Trophoblast cell (in vitro differentiated cells and primary cell): ENCODE measurements at regions not wholly inside any gene's neighbourhood (a gene's known extent, or its start where the extent isn't known, plus 50 kb on each side); places are given as distances from the start of the nearest gene placed in this dataset.

ENCODE experiments used
- DNase-seq, 2 donors: peaks; one replicate each; pipeline ENCODE4 v3.0.0-alpha.2; 2016
- H2AFZ ChIP-seq: 2 replicates; pipeline ENCODE4 v1.6.1; 2013; ENCODE audit warnings: low read length, moderate library complexity, mild to moderate bottlenecking; ENCODE audit not compliant: insufficient read depth, poor library complexity
- H2AK5ac ChIP-seq: 2 replicates; pipeline ENCODE4 v1.6.1; 2013; ENCODE audit warnings: mild to moderate bottlenecking, low read length
- H2BK120ac ChIP-seq: 2 replicates; pipeline ENCODE4 v1.6.1; 2013; ENCODE audit warnings: low read length, mild to moderate bottlenecking, moderate library complexity; ENCODE audit not compliant: insufficient read depth, poor library complexity
- H2BK12ac ChIP-seq: 2 replicates; pipeline ENCODE4 v1.6.1; 2013; ENCODE audit warnings: mild to moderate bottlenecking, low read length, moderate library complexity
- H2BK5ac ChIP-seq: 2 replicates; pipeline ENCODE4 v1.6.1; 2013; ENCODE audit warnings: low read length, low read depth, moderate library complexity, mild to moderate bottlenecking; ENCODE audit not compliant: poor library complexity
- H3K14ac ChIP-seq: 2 replicates; pipeline ENCODE4 v1.6.1; 2013; ENCODE audit warnings: mild to moderate bottlenecking, low read length
- H3K18ac ChIP-seq: 2 replicates; pipeline ENCODE4 v1.6.1; 2013; ENCODE audit warnings: mild to moderate bottlenecking, low read length
- H3K23ac ChIP-seq: 2 replicates; pipeline ENCODE4 v1.6.1; 2013; ENCODE audit warnings: low read length
- H3K27ac ChIP-seq: 2 replicates; pipeline ENCODE4 v1.5.1; 2013; ENCODE audit warnings: low read depth, mild to moderate bottlenecking, inconsistent platforms, low read length, moderate library complexity
- H3K27me3 ChIP-seq: 2 replicates; pipeline ENCODE4 v1.6.1; 2013; ENCODE audit warnings: inconsistent platforms, mild to moderate bottlenecking, low read length, moderate library complexity; ENCODE audit not compliant: insufficient read depth
- H3K36me3 ChIP-seq, 2 experiments: 1 replicate in 1 of 2; 2 replicates in 1 of 2; pipeline ENCODE4 v1.6.1; 2013; ENCODE audit warnings: low read length in 2 of 2, mild to moderate bottlenecking in 2 of 2, moderate library complexity in 1 of 2; ENCODE audit not compliant: insufficient read depth in 2 of 2, control insufficient read depth in 1 of 2
- H3K4ac ChIP-seq: 2 replicates; pipeline ENCODE4 v1.6.1; 2013; ENCODE audit warnings: low read depth, mild to moderate bottlenecking, low read length, moderate library complexity
- H3K4me1 ChIP-seq, 2 experiments: 1 replicate in 1 of 2; 2 replicates in 1 of 2; pipeline ENCODE4 v1.6.1; 2013; ENCODE audit warnings: low read length in 2 of 2, mild to moderate bottlenecking in 2 of 2, moderate library complexity in 1 of 2; ENCODE audit not compliant: insufficient read depth in 2 of 2, control insufficient read depth in 1 of 2
- H3K4me2 ChIP-seq: 2 replicates; pipeline ENCODE4 v1.6.1; 2013; ENCODE audit warnings: inconsistent platforms, mild to moderate bottlenecking, low read length, moderate library complexity
- H3K4me3 ChIP-seq: 2 replicates; pipeline ENCODE4 v1.5.1; 2013; ENCODE audit warnings: mild to moderate bottlenecking, low read depth, low read length, inconsistent platforms
- H3K79me1 ChIP-seq: one replicate; pipeline ENCODE4 v1.6.1; 2013; ENCODE audit warnings: low read length
- H3K79me2 ChIP-seq: 2 replicates; pipeline ENCODE4 v1.6.1; 2013; ENCODE audit warnings: low read length, mild to moderate bottlenecking; ENCODE audit not compliant: control insufficient read depth, insufficient read depth, poor library complexity
- H3K9ac ChIP-seq: 2 replicates; pipeline ENCODE4 v1.6.1; 2013; ENCODE audit warnings: mild to moderate bottlenecking, low read length
- H3K9me3 ChIP-seq: 2 replicates; pipeline ENCODE4 v1.6.1; 2013; ENCODE audit warnings: low read depth, mild to moderate bottlenecking, control low read depth, inconsistent platforms, low read length; ENCODE audit not compliant: insufficient read depth
- H4K12ac ChIP-seq: 2 replicates; pipeline ENCODE4 v1.6.1; 2013; ENCODE audit warnings: low read depth, mild to moderate bottlenecking, low read length, moderate library complexity
- H4K8ac ChIP-seq: 2 replicates; pipeline ENCODE4 v1.6.1; 2013; ENCODE audit warnings: low read depth, mild to moderate bottlenecking, low read length, moderate library complexity
- H4K91ac ChIP-seq: one replicate; pipeline ENCODE4 v1.6.1; 2013; ENCODE audit warnings: low read depth, mild to moderate bottlenecking, low read length, moderate library complexity
- WGBS: extraction: QIAGEN DNeasy Blood & Tissue Kit; methylation state at CpG from one replicate; pipeline ENCODE4 v1.1.7; 2013; ENCODE audit warnings: missing lambda C conversion rate; ENCODE audit not compliant: insufficient read length, insufficient coverage; ENCODE audit errors: extremely low coverage; 5-methylcytosine and 5-hydroxymethylcytosine counted together

- no CpG with 5 or more reads among the region's 21 CpGs for WGBS
- no peaks in the 10 kb centered on the region for H3K4me1 ChIP-seq
- no peak overlapping the region for H4K12ac ChIP-seq
- peaks cover 3% of the 10 kb centered on the region for H3K9me3 ChIP-seq
- no peak overlapping the region for H3K27ac ChIP-seq
- H2AK5ac ChIP-seq = no peak overlapping the region
- no peak overlapping the region for H2BK120ac ChIP-seq
- H3K79me1 ChIP-seq = no peaks in the 10 kb centered on the region
- no peak overlapping the region for H3K14ac ChIP-seq
- no peak overlapping the region for H4K91ac ChIP-seq
- H3K4ac ChIP-seq = no peak overlapping the region
- H3K9ac ChIP-seq = no peak overlapping the region
- no peak overlapping the region for H2BK5ac ChIP-seq
- H3K18ac ChIP-seq = no peak overlapping the region
- no peak overlapping the region for H2AFZ ChIP-seq
- no peaks in the 10 kb centered on the region for H3K36me3 ChIP-seq
- no peak for DNase-seq
- no peak overlapping the region for H4K8ac ChIP-seq
- H3K27me3 ChIP-seq = no peaks in the 10 kb centered on the region
- no peak overlapping the region for H3K4me3 ChIP-seq
- H3K23ac ChIP-seq = no peak overlapping the region
- no peak overlapping the region for H2BK12ac ChIP-seq
- no peaks in the 10 kb centered on the region for H3K79me2 ChIP-seq
- H3K4me2 ChIP-seq = no peak overlapping the region
These were observed 176.2 kb upstream of the FAM98A start for GRCh38 chr2:33775306-33775705.

GRCh38 chr2:33770023-33770422 lies 170.9 kb upstream of the FAM98A start:
- Histone ChIP-seq H3K36me3 (no peaks in the 10 kb centered on the region), H3K4me1 (no peaks in the 10 kb centered on the region), H3K4me2 (no peak overlapping the region), H4K91ac (no peak overlapping the region), H3K27ac (no peak overlapping the region), H3K9ac (no peak overlapping the region), H3K23ac (no peak overlapping the region), H3K79me2 (no peaks in the 10 kb centered on the region), H2BK12ac (no peak overlapping the region), H2AK5ac (no peak overlapping the region), H2AFZ (no peak overlapping the region), H4K12ac (no peak overlapping the region), H3K18ac (no peak overlapping the region), H3K4me3 (no peak overlapping the region), H4K8ac (no peak overlapping the region), H3K4ac (no peak overlapping the region), H2BK5ac (no peak overlapping the region), H2BK120ac (no peak overlapping the region), H3K9me3 (peaks cover under 1% of the 10 kb centered on the region), H3K14ac (no peak overlapping the region), H3K27me3 (no peaks in the 10 kb centered on the region), H3K79me1 (no peaks in the 10 kb centered on the region)
- DNase-seq = no peak
- no CpG with 5 or more reads among the region's 2 CpGs for WGBS

DNA sequence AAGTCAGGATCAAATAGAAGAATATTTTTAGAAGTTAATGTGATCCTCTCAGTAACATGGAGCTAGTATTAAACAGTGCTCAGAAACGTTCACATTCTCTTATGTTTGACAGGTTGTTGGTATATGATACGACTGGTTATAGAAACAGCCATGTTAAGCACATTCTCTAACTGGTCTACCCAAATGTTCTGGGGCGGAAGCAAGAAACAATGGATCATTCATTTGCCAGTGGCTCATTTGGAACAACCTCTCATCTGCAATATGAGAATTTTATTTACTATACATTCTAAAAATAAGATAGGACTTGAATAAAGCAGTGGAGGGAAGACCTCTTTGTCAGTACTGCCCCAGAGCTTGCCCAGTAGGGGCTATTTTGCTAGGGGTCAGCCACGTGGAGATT lies 167.1 kb upstream of the FAM98A start:
- WGBS = no CpG with 5 or more reads among the region's 4 CpGs
- Histone ChIP-seq H3K9me3 (peaks cover 4% of the 10 kb centered on the region), H2BK120ac (no peak overlapping the region), H3K79me1 (no peaks in the 10 kb centered on the region), H3K27me3 (no peaks in the 10 kb centered on the region), H2AK5ac (no peak overlapping the region), H2BK12ac (no peak overlapping the region), H4K12ac (no peak overlapping the region), H4K8ac (no peak overlapping the region), H4K91ac (no peak overlapping the region), H3K4me2 (no peak overlapping the region), H3K14ac (no peak overlapping the region), H3K4me1 (no peaks in the 10 kb centered on the region), H2AFZ (no peak overlapping the region), H3K36me3 (peaks cover 0 to 1% of the 10 kb centered on the region in 2 experiments), H3K4me3 (no peak overlapping the region), H3K79me2 (no peaks in the 10 kb centered on the region), H2BK5ac (no peak overlapping the region), H3K4ac (no peak overlapping the region), H3K23ac (no peak overlapping the region), H3K18ac (no peak overlapping the region), H3K9ac (no peak overlapping the region), H3K27ac (no peak overlapping the region)
- DNase-seq = no peak

DNA sequence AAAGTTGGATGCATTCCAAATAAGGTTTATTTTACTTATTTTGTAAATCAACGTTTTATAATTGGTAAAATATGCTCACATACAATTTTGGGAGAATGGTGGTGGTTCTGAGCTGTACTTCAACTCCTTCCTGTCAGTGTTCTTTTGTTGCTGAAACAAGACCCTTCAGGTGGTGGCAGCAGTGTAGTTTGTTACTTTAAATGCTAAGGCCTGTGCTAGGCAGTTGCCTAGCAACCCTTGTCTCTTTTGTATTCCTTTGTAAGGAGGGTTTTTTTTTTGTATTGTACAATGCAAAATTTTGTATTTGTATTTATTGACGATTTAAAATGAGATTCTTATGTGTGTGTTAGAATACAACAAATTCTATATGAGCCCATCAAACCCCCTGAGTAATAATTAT lies 166.0 kb upstream of the FAM98A start:
- H4K8ac ChIP-seq = no peak overlapping the region
- no peaks in the 10 kb centered on the region for H3K4me1 ChIP-seq
- H4K91ac ChIP-seq = no peak overlapping the region
- DNase-seq = no peak
- no peak overlapping the region for H3K27ac ChIP-seq
- H3K4me2 ChIP-seq = no peak overlapping the region
- no peaks in the 10 kb centered on the region for H3K27me3 ChIP-seq
- peaks cover 0 to 1% of the 10 kb centered on the region in 2 experiments for H3K36me3 ChIP-seq
- no peak overlapping the region for H2AFZ ChIP-seq
- H2BK5ac ChIP-seq = no peak overlapping the region
- no peak overlapping the region for H3K23ac ChIP-seq
- no peak overlapping the region for H3K9ac ChIP-seq
- no peak overlapping the region for H4K12ac ChIP-seq
- no CpG with 5 or more reads among the region's 2 CpGs for WGBS
- H3K14ac ChIP-seq = no peak overlapping the region
- no peak overlapping the region for H3K4me3 ChIP-seq
- peaks cover 4% of the 10 kb centered on the region for H3K9me3 ChIP-seq
- no peak overlapping the region for H2BK12ac ChIP-seq
- no peak overlapping the region for H2AK5ac ChIP-seq
- H3K4ac ChIP-seq = no peak overlapping the region
- H3K79me1 ChIP-seq = no peaks in the 10 kb centered on the region
- no peaks in the 10 kb centered on the region for H3K79me2 ChIP-seq
- H3K18ac ChIP-seq = no peak overlapping the region
- no peak overlapping the region for H2BK120ac ChIP-seq
